Gastrocnemius medialis (tissue), 4 donors: ENCODE measurements at regions not wholly inside any gene's neighbourhood (a gene's known extent, or its start where the extent isn't known, plus 50 kb on each side); places are given as distances from the start of the nearest gene placed in this dataset.
"Not testable (repeated sequence)": the region's sequence is repeated elsewhere in the genome, so short reads cannot be mapped to it uniquely, and the experiment has no call there.

Experiments
- POLR2A ChIP-seq, 2 donors: fragments of 450-650 bp; IDR thresholded peaks; one replicate each; pipeline ENCODE4 v1.6.1; 2017; ENCODE audit warnings: antibody characterized with exemption in 2 of 2, mild to moderate bottlenecking in 2 of 2, moderate library complexity in 2 of 2
- TF ChIP-seq, protein P1 (sequence below), 5 experiments: fragments of 450-650 bp in 3 of 5; fragments of 200-600 bp in 2 of 5; sonication (generic) in 2 of 5; IDR thresholded peaks in 4 of 5; conservative IDR thresholded peaks in 1 of 5; 1 replicate in 4 of 5; 2 replicates in 1 of 5; pipeline ENCODE4 v1.5.1; 2016 to 2019; ENCODE audit warnings: antibody characterized with exemption in 5 of 5, mild to moderate bottlenecking in 3 of 5, moderate library complexity in 3 of 5

- TF ChIP-seq, protein P1, sequence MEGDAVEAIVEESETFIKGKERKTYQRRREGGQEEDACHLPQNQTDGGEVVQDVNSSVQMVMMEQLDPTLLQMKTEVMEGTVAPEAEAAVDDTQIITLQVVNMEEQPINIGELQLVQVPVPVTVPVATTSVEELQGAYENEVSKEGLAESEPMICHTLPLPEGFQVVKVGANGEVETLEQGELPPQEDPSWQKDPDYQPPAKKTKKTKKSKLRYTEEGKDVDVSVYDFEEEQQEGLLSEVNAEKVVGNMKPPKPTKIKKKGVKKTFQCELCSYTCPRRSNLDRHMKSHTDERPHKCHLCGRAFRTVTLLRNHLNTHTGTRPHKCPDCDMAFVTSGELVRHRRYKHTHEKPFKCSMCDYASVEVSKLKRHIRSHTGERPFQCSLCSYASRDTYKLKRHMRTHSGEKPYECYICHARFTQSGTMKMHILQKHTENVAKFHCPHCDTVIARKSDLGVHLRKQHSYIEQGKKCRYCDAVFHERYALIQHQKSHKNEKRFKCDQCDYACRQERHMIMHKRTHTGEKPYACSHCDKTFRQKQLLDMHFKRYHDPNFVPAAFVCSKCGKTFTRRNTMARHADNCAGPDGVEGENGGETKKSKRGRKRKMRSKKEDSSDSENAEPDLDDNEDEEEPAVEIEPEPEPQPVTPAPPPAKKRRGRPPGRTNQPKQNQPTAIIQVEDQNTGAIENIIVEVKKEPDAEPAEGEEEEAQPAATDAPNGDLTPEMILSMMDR (IDR thresholded peaks at IDR 0.05 in 4 of 5, conservative IDR thresholded peaks at IDR 0.05 in 1 of 5), result not testable (repeated sequence)
- not testable (repeated sequence) for TF ChIP-seq POLR2A (IDR thresholded peaks at IDR 0.05)
These were observed 59.0 kb upstream of the ATXN3L start for GRCh38 chrX:13378562-13379518.
